ENCODE measurements at regions not wholly inside any gene's neighbourhood (a gene's known extent, or its start where the extent isn't known, plus 50 kb on each side); places are given as distances from the start of the nearest gene placed in this dataset.

GRCh38 chr2:136356125-136357006 lies 238.4 kb upstream of the CXCR4 start:
- Histone ChIP-seq H3K36me3 (ENCODE audit: insufficient read depth, low read length) (no peaks in the 10 kb centered on the region), H3K4me2 (ENCODE audit: low read depth, low read length, poor library complexity, severe bottlenecking) (no peak overlapping the region), H3K27ac (ENCODE audit: low read length) (no peak overlapping the region), H3K27me3 (ENCODE audit: low read length) (no peaks in the 10 kb centered on the region), H2AFZ (ENCODE audit: low read length) (no peak overlapping the region), H3K9me2 (replicated peaks; ENCODE audit: insufficient read depth, low read length) (no peaks in the 10 kb centered on the region), H4K20me1 (ENCODE audit: insufficient read depth, low read depth, low read length) (no peaks in the 10 kb centered on the region), H3K9ac (ENCODE audit: low read length) (no peak overlapping the region), H3K4me1 (ENCODE audit: low read length) (no peaks in the 10 kb centered on the region), H3K4me3 (ENCODE audit: low read length) (no peak overlapping the region), H3K9me3 (ENCODE audit: low read length) (no peaks in the 10 kb centered on the region), H3K79me2 (ENCODE audit: low read length) (no peaks in the 10 kb centered on the region)
- no peak for DNase-seq

DNA sequence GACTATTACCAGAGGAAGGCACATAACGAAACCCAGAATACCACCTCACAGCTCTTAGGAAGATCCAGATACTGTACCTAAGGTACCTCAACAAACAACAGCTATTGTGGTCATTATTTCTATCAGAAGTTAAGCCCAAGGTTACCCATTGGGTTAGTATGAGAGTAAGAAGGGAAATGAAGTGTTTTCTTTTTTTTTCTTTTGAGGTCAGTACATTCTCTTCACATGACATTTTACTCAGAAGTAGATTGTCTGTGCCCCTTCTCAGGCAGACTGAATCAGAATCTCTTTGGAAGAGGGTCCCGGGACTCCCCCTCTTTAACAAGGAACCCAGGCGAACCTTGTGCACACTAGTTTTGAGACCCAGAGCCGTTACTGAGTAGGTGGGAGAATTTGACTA lies 233.7 kb upstream of the CXCR4 start:
- Histone ChIP-seq H2AFZ (ENCODE audit: low read length) (no peak overlapping the region), H3K79me2 (ENCODE audit: low read length) (no peaks in the 10 kb centered on the region), H3K9ac (ENCODE audit: low read length) (no peak overlapping the region), H3K27me3 (ENCODE audit: low read length) (no peaks in the 10 kb centered on the region), H3K4me2 (ENCODE audit: low read depth, low read length, poor library complexity, severe bottlenecking) (no peak overlapping the region), H3K9me3 (ENCODE audit: low read length) (no peaks in the 10 kb centered on the region), H3K9me2 (replicated peaks; ENCODE audit: insufficient read depth, low read length) (no peaks in the 10 kb centered on the region; the same call in 1 of the 2 replicates), H3K4me1 (ENCODE audit: low read length) (no peaks in the 10 kb centered on the region), H3K27ac (ENCODE audit: low read length) (no peak overlapping the region), H4K20me1 (ENCODE audit: insufficient read depth, low read depth, low read length) (no peaks in the 10 kb centered on the region), H3K36me3 (ENCODE audit: insufficient read depth, low read length) (no peaks in the 10 kb centered on the region), H3K4me3 (ENCODE audit: low read length) (no peak overlapping the region)
- DNase-seq: no peak

- DNase-seq: no peak
- no peaks in the 10 kb centered on the region for H3K9me3 ChIP-seq (ENCODE audit: low read length)
- H2AFZ ChIP-seq (ENCODE audit: low read length): no peak overlapping the region
- no peaks in the 10 kb centered on the region for H3K27me3 ChIP-seq (ENCODE audit: low read length)
- no peaks in the 10 kb centered on the region for H3K4me1 ChIP-seq (ENCODE audit: low read length)
- no peak overlapping the region for H3K4me2 ChIP-seq (ENCODE audit: low read depth, low read length, poor library complexity, severe bottlenecking)
- H3K79me2 ChIP-seq (ENCODE audit: low read length): no peaks in the 10 kb centered on the region
- H3K27ac ChIP-seq (ENCODE audit: low read length): no peak overlapping the region
- no peak overlapping the region for H3K9ac ChIP-seq (ENCODE audit: low read length)
- no peaks in the 10 kb centered on the region for H3K36me3 ChIP-seq (ENCODE audit: insufficient read depth, low read length)
- no peaks in the 10 kb centered on the region; the same call in 1 of the 2 replicates for H3K9me2 ChIP-seq (replicated peaks; ENCODE audit: insufficient read depth, low read length)
- no peaks in the 10 kb centered on the region for H4K20me1 ChIP-seq (ENCODE audit: insufficient read depth, low read depth, low read length)
- H3K4me3 ChIP-seq (ENCODE audit: low read length): no peak overlapping the region
These were observed 230.0 kb upstream of the CXCR4 start for GRCh38 chr2:136347981-136348380.

DNA sequence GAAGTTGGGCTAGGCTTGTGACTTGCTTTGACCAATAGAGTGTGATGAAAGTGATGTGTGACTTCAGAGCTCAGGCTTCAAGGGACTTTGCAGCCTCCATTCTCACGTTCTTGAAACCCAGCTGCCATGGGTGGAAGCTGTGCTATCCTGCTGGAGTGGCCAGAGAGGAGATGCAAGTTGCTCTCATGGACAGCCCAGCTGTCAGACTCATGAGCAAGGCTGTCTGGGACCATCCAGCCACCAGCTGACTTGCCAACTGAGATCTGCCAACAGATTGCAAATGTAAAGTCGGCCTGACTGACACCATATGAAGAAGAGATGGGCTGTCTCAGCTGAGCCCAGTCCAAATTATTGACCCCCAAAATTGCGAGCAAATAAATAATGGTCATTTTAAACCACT lies 226.4 kb upstream of the CXCR4 start:
- Histone ChIP-seq H3K9ac (ENCODE audit: low read length) (no peak overlapping the region), H2AFZ (ENCODE audit: low read length) (no peak overlapping the region), H3K9me2 (replicated peaks; ENCODE audit: insufficient read depth, low read length) (no peaks in the 10 kb centered on the region; the same call in 1 of the 2 replicates), H3K9me3 (ENCODE audit: low read length) (no peaks in the 10 kb centered on the region), H3K27me3 (ENCODE audit: low read length) (no peaks in the 10 kb centered on the region), H3K79me2 (ENCODE audit: low read length) (no peaks in the 10 kb centered on the region), H3K4me1 (ENCODE audit: low read length) (no peaks in the 10 kb centered on the region), H3K36me3 (ENCODE audit: insufficient read depth, low read length) (no peaks in the 10 kb centered on the region), H4K20me1 (ENCODE audit: insufficient read depth, low read depth, low read length) (no peaks in the 10 kb centered on the region), H3K4me3 (ENCODE audit: low read length) (no peak overlapping the region), H3K27ac (ENCODE audit: low read length) (no peak overlapping the region), H3K4me2 (ENCODE audit: low read depth, low read length, poor library complexity, severe bottlenecking) (no peak overlapping the region)
- no peak for DNase-seq

DNA sequence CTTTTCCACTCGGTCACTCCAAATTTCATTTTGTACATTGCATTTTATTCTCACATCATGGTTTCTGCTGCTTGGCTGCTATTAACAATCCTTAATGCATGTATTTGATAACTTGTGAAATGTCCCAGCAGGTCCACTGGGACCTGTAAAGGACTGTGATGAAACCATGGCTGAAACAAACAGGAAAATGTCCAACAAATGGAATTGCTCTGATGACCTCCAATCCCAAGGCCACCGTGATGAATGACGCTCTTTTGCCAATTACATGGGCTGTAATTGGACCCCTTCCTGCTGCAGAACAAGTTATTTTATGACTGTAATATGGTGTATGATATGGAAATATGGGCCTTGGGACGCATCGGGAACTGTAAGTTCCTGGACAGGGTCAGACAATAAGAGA lies 224.2 kb upstream of the CXCR4 start:
- Histone ChIP-seq H3K79me2 (ENCODE audit: low read length) (no peaks in the 10 kb centered on the region), H3K4me3 (ENCODE audit: low read length) (no peak overlapping the region), H4K20me1 (ENCODE audit: insufficient read depth, low read depth, low read length) (no peaks in the 10 kb centered on the region), H3K9me2 (replicated peaks; ENCODE audit: insufficient read depth, low read length) (no peaks in the 10 kb centered on the region), H2AFZ (ENCODE audit: low read length) (no peak overlapping the region), H3K9ac (ENCODE audit: low read length) (no peak overlapping the region), H3K27ac (ENCODE audit: low read length) (no peak overlapping the region), H3K36me3 (ENCODE audit: insufficient read depth, low read length) (no peaks in the 10 kb centered on the region), H3K27me3 (ENCODE audit: low read length) (no peaks in the 10 kb centered on the region), H3K4me2 (ENCODE audit: low read depth, low read length, poor library complexity, severe bottlenecking) (no peak overlapping the region), H3K4me1 (ENCODE audit: low read length) (no peaks in the 10 kb centered on the region), H3K9me3 (ENCODE audit: low read length) (no peaks in the 10 kb centered on the region)
- DNase-seq: no peak

DNA sequence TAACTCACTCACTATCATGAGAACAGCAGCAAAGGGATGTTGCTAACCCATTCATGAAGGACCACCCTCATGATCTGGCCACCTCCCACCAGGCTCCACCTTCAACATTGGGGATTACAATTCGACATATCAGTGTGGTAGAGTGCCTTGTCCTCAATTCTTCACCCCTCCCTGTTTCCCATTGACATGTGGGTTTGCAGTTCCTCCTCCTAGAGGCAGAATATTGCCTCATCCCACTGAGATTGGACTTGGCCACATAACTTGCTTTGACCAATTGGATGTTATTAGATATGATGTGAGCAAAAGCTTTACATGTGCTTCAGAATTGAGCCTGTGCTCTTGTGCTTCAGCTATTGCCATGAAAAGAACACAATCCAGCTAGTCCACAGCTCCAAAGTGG lies 217.0 kb upstream of the CXCR4 start:
- H3K9me3 ChIP-seq (ENCODE audit: low read length): no peaks in the 10 kb centered on the region
- no peaks in the 10 kb centered on the region for H3K36me3 ChIP-seq (ENCODE audit: insufficient read depth, low read length)
- no peak overlapping the region for H2AFZ ChIP-seq (ENCODE audit: low read length)
- H3K27me3 ChIP-seq (ENCODE audit: low read length): no peaks in the 10 kb centered on the region
- H3K4me1 ChIP-seq (ENCODE audit: low read length): no peaks in the 10 kb centered on the region
- H4K20me1 ChIP-seq (ENCODE audit: insufficient read depth, low read depth, low read length): no peaks in the 10 kb centered on the region
- no peaks in the 10 kb centered on the region for H3K9me2 ChIP-seq (replicated peaks; ENCODE audit: insufficient read depth, low read length)
- H3K4me2 ChIP-seq (ENCODE audit: low read depth, low read length, poor library complexity, severe bottlenecking): no peak overlapping the region
- no peak overlapping the region for H3K27ac ChIP-seq (ENCODE audit: low read length)
- no peak overlapping the region for H3K4me3 ChIP-seq (ENCODE audit: low read length)
- H3K79me2 ChIP-seq (ENCODE audit: low read length): no peaks in the 10 kb centered on the region
- no peak for DNase-seq
- H3K9ac ChIP-seq (ENCODE audit: low read length): no peak overlapping the region

- no peak for DNase-seq
- no peak overlapping the region for H3K4me3 ChIP-seq (ENCODE audit: low read length)
- H3K9me3 ChIP-seq (ENCODE audit: low read length): no peaks in the 10 kb centered on the region
- no peak overlapping the region for H2AFZ ChIP-seq (ENCODE audit: low read length)
- no peak overlapping the region for H3K4me2 ChIP-seq (ENCODE audit: low read depth, low read length, poor library complexity, severe bottlenecking)
- no peaks in the 10 kb centered on the region for H3K79me2 ChIP-seq (ENCODE audit: low read length)
- H3K4me1 ChIP-seq (ENCODE audit: low read length): no peaks in the 10 kb centered on the region
- H3K27ac ChIP-seq (ENCODE audit: low read length): no peak overlapping the region
- no peaks in the 10 kb centered on the region for H3K27me3 ChIP-seq (ENCODE audit: low read length)
- H3K9ac ChIP-seq (ENCODE audit: low read length): no peak overlapping the region
- H3K36me3 ChIP-seq (ENCODE audit: insufficient read depth, low read length): no peaks in the 10 kb centered on the region
- H4K20me1 ChIP-seq (ENCODE audit: insufficient read depth, low read depth, low read length): no peaks in the 10 kb centered on the region
- no peaks in the 10 kb centered on the region for H3K9me2 ChIP-seq (replicated peaks; ENCODE audit: insufficient read depth, low read length)
These were observed 214.6 kb upstream of the CXCR4 start for GRCh38 chr2:136332436-136333095.

GRCh38 chr2:136331226-136331625 lies 213.3 kb upstream of the CXCR4 start:
- Histone ChIP-seq H2AFZ (ENCODE audit: low read length) (no peak overlapping the region), H3K9me3 (ENCODE audit: low read length) (no peaks in the 10 kb centered on the region), H3K79me2 (ENCODE audit: low read length) (no peaks in the 10 kb centered on the region), H3K36me3 (ENCODE audit: insufficient read depth, low read length) (no peaks in the 10 kb centered on the region), H3K9ac (ENCODE audit: low read length) (no peak overlapping the region), H3K27me3 (ENCODE audit: low read length) (no peaks in the 10 kb centered on the region), H3K4me3 (ENCODE audit: low read length) (no peak overlapping the region), H3K27ac (ENCODE audit: low read length) (no peak overlapping the region), H3K4me2 (ENCODE audit: low read depth, low read length, poor library complexity, severe bottlenecking) (no peak overlapping the region), H4K20me1 (ENCODE audit: insufficient read depth, low read depth, low read length) (no peaks in the 10 kb centered on the region), H3K4me1 (ENCODE audit: low read length) (no peaks in the 10 kb centered on the region), H3K9me2 (replicated peaks; ENCODE audit: insufficient read depth, low read length) (no peaks in the 10 kb centered on the region)
- no peak for DNase-seq
